ENCODE measurements at regions not wholly inside any gene's neighbourhood (a gene's known extent, or its start where the extent isn't known, plus 50 kb on each side); places are given as distances from the start of the nearest gene placed in this dataset.

GRCh38 chr2:225328192-225328591 is 71.3 kb upstream of the NYAP2 start:
- H3K4me3 ChIP-seq (ENCODE audit: low read length), result no peak overlapping the region
- H3K36me3 Mint-ChIP-seq (ENCODE audit: low read depth), result no peaks in the 10 kb centered on the region
- H3K9me3 ChIP-seq (ENCODE audit: control insufficient read depth, low read length), result peaks cover 8% of the 10 kb centered on the region
- H3K4me1 ChIP-seq (ENCODE audit: control insufficient read depth, insufficient read depth, low read length), result no peaks in the 10 kb centered on the region
- 66 to 92% methylated on average over 3 to 4 of the region's 4 CpGs for WGBS, 2 experiments (ENCODE audit: insufficient coverage in 1 of 2, insufficient read length in 1 of 2)
- no peak overlapping the region for H3K27ac ChIP-seq (ENCODE audit: low read depth, low read length)
- TF ChIP-seq CTCF (conservative IDR thresholded peaks at IDR 0.05), result no peak
- peaks cover 6% of the 10 kb centered on the region for H3K9me3 Mint-ChIP-seq
- DNase-seq, result no peak
- no peaks in the 10 kb centered on the region for H3K36me3 ChIP-seq (ENCODE audit: control insufficient read depth, insufficient read depth, low read length)
- no peak overlapping the region for H3K9ac ChIP-seq (ENCODE audit: extremely low read depth, low read length, poor library complexity, severe bottlenecking)
- no peaks in the 10 kb centered on the region for H3K4me1 Mint-ChIP-seq
- no peaks in the 10 kb centered on the region for H3K27me3 Mint-ChIP-seq (ENCODE audit: insufficient read depth)
- H3K27ac Mint-ChIP-seq, result no peak overlapping the region
- no peak overlapping the region for H3K4me3 Mint-ChIP-seq
- H3K27me3 ChIP-seq (ENCODE audit: control insufficient read depth, insufficient read depth, low read length, poor library complexity, severe bottlenecking), result no peaks in the 10 kb centered on the region

GRCh38 chr2:225326969-225327368 is 72.5 kb upstream of the NYAP2 start:
- H3K27me3 Mint-ChIP-seq (ENCODE audit: insufficient read depth), result no peaks in the 10 kb centered on the region
- H3K4me1 Mint-ChIP-seq, result no peaks in the 10 kb centered on the region
- Histone ChIP-seq H3K4me1 (ENCODE audit: control insufficient read depth, insufficient read depth, low read length) (no peaks in the 10 kb centered on the region), H3K36me3 (ENCODE audit: control insufficient read depth, insufficient read depth, low read length) (no peaks in the 10 kb centered on the region), H3K27ac (ENCODE audit: low read depth, low read length) (no peak overlapping the region), H3K9me3 (ENCODE audit: control insufficient read depth, low read length) (peaks cover 8% of the 10 kb centered on the region), H3K9ac (ENCODE audit: extremely low read depth, low read length, poor library complexity, severe bottlenecking) (no peak overlapping the region), H3K4me3 (ENCODE audit: low read length) (no peak overlapping the region), H3K27me3 (ENCODE audit: control insufficient read depth, insufficient read depth, low read length, poor library complexity, severe bottlenecking) (no peaks in the 10 kb centered on the region)
- TF ChIP-seq CTCF (conservative IDR thresholded peaks at IDR 0.05), result no peak
- DNase-seq, result peak; percentile 52
- H3K36me3 Mint-ChIP-seq (ENCODE audit: low read depth), result no peaks in the 10 kb centered on the region
- H3K4me3 Mint-ChIP-seq, result no peak overlapping the region
- no peak overlapping the region for H3K27ac Mint-ChIP-seq
- H3K9me3 Mint-ChIP-seq, result peaks cover 7% of the 10 kb centered on the region
- WGBS, 2 experiments (ENCODE audit: insufficient coverage in 1 of 2, insufficient read length in 1 of 2), result 71 to 86% methylated on average over 1 of the region's 1 CpG

GRCh38 chr2:225319872-225320271 is 79.6 kb upstream of the NYAP2 start:
- Histone ChIP-seq H3K4me1 (ENCODE audit: control insufficient read depth, insufficient read depth, low read length) (no peaks in the 10 kb centered on the region), H3K9ac (ENCODE audit: extremely low read depth, low read length, poor library complexity, severe bottlenecking) (no peak overlapping the region), H3K36me3 (ENCODE audit: control insufficient read depth, insufficient read depth, low read length) (no peaks in the 10 kb centered on the region), H3K4me3 (ENCODE audit: low read length) (peak overlapping the region; percentile 34), H3K27ac (ENCODE audit: low read depth, low read length) (no peak overlapping the region), H3K27me3 (ENCODE audit: control insufficient read depth, insufficient read depth, low read length, poor library complexity, severe bottlenecking) (no peaks in the 10 kb centered on the region), H3K9me3 (ENCODE audit: control insufficient read depth, low read length) (peaks cover 30% of the 10 kb centered on the region)
- no peaks in the 10 kb centered on the region for H3K4me1 Mint-ChIP-seq
- no peak for TF ChIP-seq CTCF (conservative IDR thresholded peaks at IDR 0.05)
- DNase-seq, result no peak
- H3K4me3 Mint-ChIP-seq, result no peak overlapping the region
- H3K27me3 Mint-ChIP-seq (ENCODE audit: insufficient read depth), result no peaks in the 10 kb centered on the region
- H3K36me3 Mint-ChIP-seq (ENCODE audit: low read depth), result peaks cover 1% of the 10 kb centered on the region
- no peak overlapping the region for H3K27ac Mint-ChIP-seq
- H3K9me3 Mint-ChIP-seq, result peaks cover 14% of the 10 kb centered on the region

All from endodermal cell (in vitro differentiated cells).